K562 (cell line): ENCODE measurements at regions not wholly inside any gene's neighbourhood (a gene's known extent, or its start where the extent isn't known, plus 50 kb on each side); places are given as distances from the start of the nearest gene placed in this dataset.
A peak's percentile ranks its signal among the peaks of the same experiment; 100 is the strongest.

Experiments
- ATAC-seq: fragments of 200-7000 bp; cut with Tn5 transposase; 3 replicates; pipeline ENCODE4 v1.9.1; 2020; ENCODE audit warnings: moderate library complexity
- BruUV-seq: library from RNA; stranded (reverse); fragments of 400-500 nt; replicated peaks from 2 replicates; lab custom pipeline; 2021; lab: Mats Ljungman, UMichigan
- CTCF ChIA-PET: fragments of 300-600 bp; formaldehyde crosslinking; extraction: SDS; loops from one replicate; lab custom pipeline; 2021; ENCODE audit warnings: low intra/inter-chr PET ratio; lab: Yijun Ruan, JAX
- POLR2A ChIA-PET: fragments of 300-600, 350-650 bp; sonication (Branson Sonifier 250); formaldehyde crosslinking; extraction: SDS; loops from one replicate; lab custom pipeline; 2021; ENCODE audit warnings: antibody characterized with exemption, inconsistent platforms; lab: Yijun Ruan, JAX
- DNase-seq, 4 experiments: peaks; one replicate each; pipeline versions ENCODE4 v3.0.0 to v3.0.0-alpha.2; 2011 to 2018; ENCODE audit warnings: low spot score in 3 of 4, mixed read lengths in 3 of 4; ENCODE audit errors: extremely low read depth in 1 of 4
- FAIRE-seq: peaks from 2 replicates; lab custom pipeline; 2011; peaks lifted over from hg19 to GRCh38; lab: Jason Lieb, UNC
- H2AFZ ChIP-seq: 2 replicates; pipeline ENCODE4 v1.6.0; 2011; ENCODE audit warnings: low read depth, low read length, control low read depth, inconsistent platforms
- H3K27ac ChIP-seq: fragments of 200-600 bp; 3 replicates; pipeline ENCODE4 v1.8.0; 2011; ENCODE audit warnings: low read depth, mild to moderate bottlenecking, control low read depth, inconsistent platforms, low read length, moderate library complexity, mixed read lengths; ENCODE audit errors: extremely low read depth
- H3K27me3 ChIP-seq, 2 experiments: fragments of 300-600 bp in 1 of 2; 2 replicates in 1 of 2; 3 replicates in 1 of 2; pipeline versions ENCODE4 v1.6.0 to v1.8.0; 2011; ENCODE audit warnings: inconsistent platforms in 2 of 2, low read length in 2 of 2, mild to moderate bottlenecking in 1 of 2, mixed read lengths in 1 of 2, moderate library complexity in 1 of 2; ENCODE audit not compliant: control insufficient read depth in 2 of 2, insufficient read depth in 2 of 2
- H3K36me3 ChIP-seq: fragments of 300-600 bp; 3 replicates; pipeline ENCODE4 v1.8.0; 2011; ENCODE audit warnings: mild to moderate bottlenecking, low read length, inconsistent platforms; ENCODE audit not compliant: control insufficient read depth, insufficient read depth
- H3K4me1 ChIP-seq, 2 experiments: fragments of 200-600 bp in 1 of 2; replicated peaks in 1 of 2; 2 replicates in 1 of 2; 3 replicates in 1 of 2; pipeline versions ENCODE4 v1.5.1 to v1.8.0; 2011; ENCODE audit warnings: inconsistent platforms in 2 of 2, low read length in 2 of 2, mild to moderate bottlenecking in 1 of 2, mixed read lengths in 1 of 2, moderate library complexity in 1 of 2; ENCODE audit not compliant: control insufficient read depth in 2 of 2, insufficient read depth in 2 of 2
- H3K4me2 ChIP-seq: 2 replicates; pipeline ENCODE4 v1.6.1; 2011; ENCODE audit warnings: low read length, control low read depth, inconsistent platforms, mixed read lengths; ENCODE audit not compliant: insufficient read depth
- H3K4me3 ChIP-seq: fragments of 200-600 bp; sonication (generic), shearing (Covaris generic); 2 replicates; pipeline ENCODE4 v1.5.1; 2016; ENCODE audit warnings: control low read depth, inconsistent platforms
- H3K79me2 ChIP-seq: fragments of 200-600 bp; 3 replicates; pipeline ENCODE4 v1.8.0; 2011; ENCODE audit warnings: low read length, inconsistent platforms; ENCODE audit not compliant: control insufficient read depth, insufficient read depth
- H3K9ac ChIP-seq, 2 experiments: 2 replicates each; pipeline versions ENCODE4 v1.6.0 to v1.6.1; 2011; ENCODE audit warnings: low read depth in 2 of 2, low read length in 2 of 2, control low read depth in 1 of 2, inconsistent platforms in 1 of 2, mild to moderate bottlenecking in 1 of 2, mixed read lengths in 1 of 2; ENCODE audit not compliant: insufficient read depth in 1 of 2
- H3K9me1 ChIP-seq: one replicate; pipeline ENCODE4 v1.6.0; 2011; ENCODE audit warnings: inconsistent platforms, mild to moderate bottlenecking, low read length, moderate library complexity; ENCODE audit not compliant: control insufficient read depth, insufficient read depth
- H3K9me3 ChIP-seq: replicated peaks from 2 replicates; pipeline ENCODE4 v1.5.1; 2011; ENCODE audit warnings: low read depth, low read length, inconsistent platforms; ENCODE audit not compliant: control insufficient read depth, insufficient read depth
- H4K20me1 ChIP-seq: replicated peaks from 2 replicates; pipeline ENCODE4 v1.6.1; 2011; ENCODE audit warnings: low read length, inconsistent platforms, mixed read lengths; ENCODE audit not compliant: control insufficient read depth, insufficient read depth
- BDP1 ChIP-seq: IDR thresholded peaks from 3 replicates; pipeline ENCODE4 v1.6.1; 2011; ENCODE audit not compliant: insufficient read length, insufficient read depth
- FOXA1 ChIP-seq: fragments of 450-650 bp; IDR thresholded peaks from 2 replicates; pipeline ENCODE4 v1.6.1; 2016; ENCODE audit warnings: mild to moderate bottlenecking, borderline replicate concordance
- HLTF ChIP-seq: fragments of 450-650 bp; IDR thresholded peaks from 2 replicates; pipeline ENCODE4 v1.6.1; 2016
- HNRNPL ChIP-seq: fragments of 200-400 bp; formaldehyde crosslinking; IDR thresholded peaks from 2 replicates; pipeline ENCODE4 v1.6.1; 2017; ENCODE audit warnings: low read depth, mild to moderate bottlenecking, low read length
- MAFF ChIP-seq: IDR thresholded peaks from 2 replicates; pipeline ENCODE4 v1.6.1; 2012; ENCODE audit warnings: low read length, improper control_type of control experiment
- MAFG ChIP-seq: fragments of 450-650 bp; conservative IDR thresholded peaks from 2 replicates; pipeline ENCODE4 v1.6.1; 2016; ENCODE audit warnings: missing genetic modification characterization, missing compliant biosample characterization
- MEIS2 ChIP-seq: fragments of 450-650 bp; IDR thresholded peaks from 2 replicates; pipeline ENCODE4 v1.6.1; 2014; ENCODE audit warnings: mild to moderate bottlenecking; ENCODE audit not compliant: partially characterized antibody
- NFE2 ChIP-seq: IDR thresholded peaks from 2 replicates; pipeline ENCODE4 v1.6.1; 2014; ENCODE audit warnings: antibody characterized with exemption, low read depth
- NFYB ChIP-seq: IDR thresholded peaks from 2 replicates; pipeline ENCODE4 v1.6.1; 2011; ENCODE audit warnings: mild to moderate bottlenecking, moderate library complexity; ENCODE audit not compliant: insufficient read length; ENCODE audit errors: extremely low read depth
- RFX5 ChIP-seq: IDR thresholded peaks from 2 replicates; pipeline ENCODE4 v1.6.1; 2011; ENCODE audit warnings: low read depth, mild to moderate bottlenecking, improper control_type of control experiment, low read length
- SP2 ChIP-seq: IDR thresholded peaks from 2 replicates; pipeline ENCODE4 v1.6.1; 2011; ENCODE audit warnings: mild to moderate bottlenecking, low read depth, low read length, moderate library complexity; ENCODE audit not compliant: poor library complexity, severe bottlenecking; ENCODE audit errors: extremely low read depth
- TSC22D4 ChIP-seq: fragments of 450-650 bp; IDR thresholded peaks from 2 replicates; pipeline ENCODE4 v1.6.1; 2016; ENCODE audit warnings: missing genetic modification characterization, missing biosample characterization, control low read depth
- ZNF384 ChIP-seq: IDR thresholded peaks from 2 replicates; pipeline ENCODE4 v1.6.1; 2012; ENCODE audit warnings: low read depth, low read length, improper control_type of control experiment
- WGBS: fragments of 100-300 bp; shearing (Covaris generic); methylation state at CpG from one replicate; pipeline ENCODE4 v1.1.6; 2016; ENCODE audit warnings: low coverage, mixed read lengths; ENCODE audit not compliant: insufficient coverage; ENCODE audit errors: missing lambda C conversion rate; 5-methylcytosine and 5-hydroxymethylcytosine counted together
- in situ Hi-C: fragments of 300-500 bp; cut with MboI; formaldehyde crosslinking; loops from 4 replicates; pipeline ENCODE4 v1.15.0; 2018; ENCODE audit warnings: inconsistent platforms, mixed read lengths
- intact Hi-C: fragments of 100-400 bp; cut with micrococcal nuclease; formaldehyde crosslinking; loops from 2 replicates; pipeline ENCODE4 v1.14.2; 2022
- TF ChIP-seq, protein P1 (sequence below): fragments of 450-650 bp; formaldehyde crosslinking; conservative IDR thresholded peaks from 2 replicates; pipeline ENCODE4 v1.4.0; 2022; ENCODE audit warnings: mild to moderate bottlenecking, missing genetic modification characterization

- peak; percentile 51 for FAIRE-seq
- peak; percentile 81 for TF ChIP-seq NFE2
- no peak for TF ChIP-seq HLTF
- no peak for TF ChIP-seq BDP1
- TF ChIP-seq MAFG: peak; percentile 77
- TF ChIP-seq, protein P1, sequence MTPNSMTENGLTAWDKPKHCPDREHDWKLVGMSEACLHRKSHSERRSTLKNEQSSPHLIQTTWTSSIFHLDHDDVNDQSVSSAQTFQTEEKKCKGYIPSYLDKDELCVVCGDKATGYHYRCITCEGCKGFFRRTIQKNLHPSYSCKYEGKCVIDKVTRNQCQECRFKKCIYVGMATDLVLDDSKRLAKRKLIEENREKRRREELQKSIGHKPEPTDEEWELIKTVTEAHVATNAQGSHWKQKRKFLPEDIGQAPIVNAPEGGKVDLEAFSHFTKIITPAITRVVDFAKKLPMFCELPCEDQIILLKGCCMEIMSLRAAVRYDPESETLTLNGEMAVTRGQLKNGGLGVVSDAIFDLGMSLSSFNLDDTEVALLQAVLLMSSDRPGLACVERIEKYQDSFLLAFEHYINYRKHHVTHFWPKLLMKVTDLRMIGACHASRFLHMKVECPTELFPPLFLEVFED (CRISPR knock-in tag): no peak
- no peak for TF ChIP-seq SP2
- TF ChIP-seq TSC22D4 (tag): no peak
- peak; percentile 22; the same call in 1 of the 2 replicates for TF ChIP-seq MAFF
- TF ChIP-seq NFYB: no peak
- no peak for TF ChIP-seq HNRNPL
- no peak for TF ChIP-seq FOXA1
- TF ChIP-seq RFX5: no peak
- TF ChIP-seq ZNF384: no peak
- TF ChIP-seq MEIS2: peak; percentile 52
Observed at GRCh38 chr7:106397994-106398393, 113.2 kb upstream of the NAMPT start.

More at GRCh38 chr7:106397994-106398393, 113.2 kb upstream of the NAMPT start:
- no TSS peak for BruUV-seq
- Histone ChIP-seq H3K4me3 (no peak overlapping the region), H3K9me3 (no peaks in the 10 kb centered on the region; the same call in 1 of the 2 replicates), H3K79me2 (no peaks in the 10 kb centered on the region), H3K9me1 (no peaks in the 10 kb centered on the region), H4K20me1 (no peaks in the 10 kb centered on the region), H3K4me1 (peaks cover 0 to 4% of the 10 kb centered on the region in 2 experiments; a peak in 1 of 5 replicates), H3K9ac (no peak overlapping the region), H3K4me2 (no peak overlapping the region), H3K36me3 (no peaks in the 10 kb centered on the region), H2AFZ (no peak overlapping the region), H3K27me3 (peaks cover 6 to 9% of the 10 kb centered on the region in 2 experiments; a peak in 2 of 5 replicates), H3K27ac (no peak overlapping the region)
- ChIA-PET POLR2A (interaction anchor here (1.0 to 1.7 kb wide), 2 partner anchors 9 to 11 kb away, joined by 3 to 4 read pairs; no protein-coding TSS in a partner anchor), CTCF (no interaction called here)
- in situ Hi-C loops (no loop called here), intact Hi-C loops (no loop called here)
- ATAC-seq (peak; percentile 62), DNase-seq (peak in 1 of 4 experiments; percentile 38)
- WGBS: 5% methylated on average over 5 of the region's 5 CpGs
